ENCODE measurements at regions not wholly inside any gene's neighbourhood (a gene's known extent, or its start where the extent isn't known, plus 50 kb on each side); places are given as distances from the start of the nearest gene placed in this dataset.

- TF ChIP-seq CTCF (IDR thresholded peaks at IDR 0.05; ENCODE audit: insufficient read depth, low read length) (no peak), SPI1 (IDR thresholded peaks at IDR 0.05; ENCODE audit: borderline replicate concordance, low read depth) (no peak), REST (IDR thresholded peaks at IDR 0.05; ENCODE audit: insufficient replicate concordance, low read depth) (no peak), GABPA (IDR thresholded peaks at IDR 0.05; ENCODE audit: low read depth) (no peak), POLR2AphosphoS5 (IDR thresholded peaks at IDR 0.05; ENCODE audit: low read depth) (no peak)
Measured at GRCh38 chr10:91021901-91022300, 101.0 kb upstream of the ANKRD1 start.

Data from HL-60 (cell line).